Panc1 (cell line): ENCODE measurements at regions not wholly inside any gene's neighbourhood (a gene's known extent, or its start where the extent isn't known, plus 50 kb on each side); places are given as distances from the start of the nearest gene placed in this dataset.

Source experiments
- ATAC-seq: fragments of 200-7000 bp; cut with Tn5 transposase; 2 replicates; pipeline ENCODE4 v1.9.1; 2020; ENCODE audit warnings: mild to moderate bottlenecking, moderate library complexity
- BruUV-seq: library from RNA; stranded (reverse); fragments of 400-500 nt; replicated peaks from 2 replicates; lab custom pipeline; 2021; lab: Mats Ljungman, UMichigan
- CTCF ChIA-PET: fragments of 300-600 bp; sonication (Branson Sonifier 250); formaldehyde crosslinking; loops from one replicate; lab custom pipeline; 2022; ENCODE audit warnings: antibody characterized with exemption; lab: Charles Lee
- POLR2A ChIA-PET: fragments of 300-600 bp; sonication (Branson Sonifier 250); formaldehyde crosslinking; loops from one replicate; lab custom pipeline; 2022; ENCODE audit warnings: antibody characterized with exemption; lab: Charles Lee
- DNase-seq: peaks from one replicate; pipeline ENCODE4 v3.0.0-alpha.2; 2010; ENCODE audit warnings: low read depth, low spot score
- H3K27ac ChIP-seq: 2 replicates; pipeline ENCODE4 v1.5.1; 2011; ENCODE audit warnings: mild to moderate bottlenecking, low read length, inconsistent platforms
- H3K27me3 ChIP-seq: fragments of 200-500 bp; sonication (Bioruptor generic); 2 replicates; pipeline ENCODE4 v1.6.0; 2014; ENCODE audit warnings: low read length, inconsistent platforms; ENCODE audit not compliant: control insufficient read depth, insufficient read depth
- H3K36me3 ChIP-seq: fragments of 200-500 bp; sonication (Bioruptor generic); 2 replicates; pipeline ENCODE4 v1.5.1; 2014; ENCODE audit warnings: inconsistent platforms, mild to moderate bottlenecking, low read length, moderate library complexity; ENCODE audit not compliant: control insufficient read depth, insufficient read depth
- H3K4me1 ChIP-seq: 2 replicates; pipeline ENCODE4 v1.5.1; 2011; ENCODE audit warnings: inconsistent platforms, mild to moderate bottlenecking, low read length, moderate library complexity; ENCODE audit not compliant: control insufficient read depth, insufficient read depth
- H3K4me3 ChIP-seq, 2 experiments: 2 replicates each; pipeline ENCODE4 v1.5.1; 2011 to 2012; ENCODE audit warnings: low read depth in 2 of 2, low read length in 2 of 2, mild to moderate bottlenecking in 2 of 2, inconsistent platforms in 1 of 2, moderate library complexity in 1 of 2
- H3K9me3 ChIP-seq: fragments of 200-500 bp; sonication (Bioruptor generic); 2 replicates; pipeline ENCODE4 v1.5.1; 2014; ENCODE audit warnings: low read depth, mild to moderate bottlenecking, inconsistent platforms, low read length, moderate library complexity; ENCODE audit not compliant: control insufficient read depth, insufficient read depth
- CTCF ChIP-seq: fragments of 450-650 bp; IDR thresholded peaks from 2 replicates; pipeline ENCODE4 v1.5.1; 2017; ENCODE audit warnings: mild to moderate bottlenecking
- POLR2AphosphoS5 ChIP-seq: IDR thresholded peaks from 2 replicates; pipeline ENCODE4 v1.6.1; 2012; ENCODE audit warnings: mild to moderate bottlenecking, low read depth, low read length, moderate library complexity
- REST ChIP-seq, 2 experiments: IDR thresholded peaks; 2 replicates each; pipeline ENCODE4 v1.6.1; 2011 to 2012; ENCODE audit warnings: low read depth in 2 of 2, control low read depth in 1 of 2, low read length in 1 of 2, mild to moderate bottlenecking in 1 of 2, moderate library complexity in 1 of 2; ENCODE audit not compliant: insufficient read depth in 1 of 2
- SIN3A ChIP-seq: IDR thresholded peaks from 2 replicates; pipeline ENCODE4 v1.6.1; 2012; ENCODE audit warnings: low read depth, mild to moderate bottlenecking, low read length, moderate library complexity, borderline replicate concordance; ENCODE audit not compliant: insufficient read depth
- TCF7L2 ChIP-seq: IDR thresholded peaks from 2 replicates; pipeline ENCODE4 v1.6.1; 2011; ENCODE audit warnings: mild to moderate bottlenecking, low read depth, low read length, inconsistent platforms
- in situ Hi-C: cut with HindIII; loops from 2 replicates; pipeline ENCODE4 v1.10.0; 2016; ENCODE audit warnings: low sequenced_read_pairs, low pct_unique_long_range_greater_than_20kb
- intact Hi-C: fragments of 100-400 bp; cut with micrococcal nuclease; formaldehyde crosslinking; loops from one replicate; pipeline ENCODE4 v1.10.0; 2022; ENCODE audit not compliant: unreplicated experiment

GRCh38 chr18:76234676-76235060 lies 260.4 kb downstream of the ZNF516 start:
- CTCF ChIA-PET = no interaction called here
- BruUV-seq = no TSS peak
- POLR2A ChIA-PET = no interaction called here
- DNase-seq = no peak
- Histone ChIP-seq H3K9me3 (peaks cover 9% of the 10 kb centered on the region; the same call in 1 of the 2 replicates), H3K27me3 (peaks cover 6% of the 10 kb centered on the region; the same call in 1 of the 2 replicates), H3K36me3 (no peaks in the 10 kb centered on the region), H3K4me1 (no peaks in the 10 kb centered on the region; the same call in 1 of the 2 replicates), H3K27ac (no peak overlapping the region), H3K4me3 (no peak overlapping the region)
- no peak for TF ChIP-seq POLR2AphosphoS5
- no peak for TF ChIP-seq REST (IDR thresholded peaks at IDR 0.05; ENCODE audit: insufficient read depth in 1 of 2, low read depth in 2 of 2, low read length in 1 of 2)
- no peak for TF ChIP-seq CTCF
- TF ChIP-seq SIN3A = no peak
- no peak for TF ChIP-seq TCF7L2
- ATAC-seq = no peak
- intact Hi-C loops = no loop called here
- in situ Hi-C loops = no loop called here

- in situ Hi-C loops (no loop called here), intact Hi-C loops (no loop called here)
- no peak for DNase-seq
- no peaks in the 10 kb centered on the region for H3K36me3 ChIP-seq
- ChIA-PET POLR2A (no interaction called here), CTCF (no interaction called here)
- H3K27ac ChIP-seq = no peak overlapping the region
- no TSS peak for BruUV-seq
- H3K27me3 ChIP-seq = peaks cover 6% of the 10 kb centered on the region; the same call in 1 of the 2 replicates
- no peak overlapping the region for H3K4me3 ChIP-seq
- H3K9me3 ChIP-seq = peaks cover 4% of the 10 kb centered on the region; the same call in 1 of the 2 replicates
- ATAC-seq = no peak
- TF ChIP-seq SIN3A = no peak
- no peak for TF ChIP-seq TCF7L2
- no peak for TF ChIP-seq POLR2AphosphoS5
- no peak for TF ChIP-seq CTCF
- no peak for TF ChIP-seq REST (IDR thresholded peaks at IDR 0.05; ENCODE audit: insufficient read depth in 1 of 2, low read depth in 2 of 2, low read length in 1 of 2)
- no peaks in the 10 kb centered on the region; the same call in 1 of the 2 replicates for H3K4me1 ChIP-seq
These were observed 261.0 kb downstream of the ZNF516 start for GRCh38 chr18:76233876-76234675.
